ENCODE measurements at regions not wholly inside any gene's neighbourhood (a gene's known extent, or its start where the extent isn't known, plus 50 kb on each side); places are given as distances from the start of the nearest gene placed in this dataset.

DNA sequence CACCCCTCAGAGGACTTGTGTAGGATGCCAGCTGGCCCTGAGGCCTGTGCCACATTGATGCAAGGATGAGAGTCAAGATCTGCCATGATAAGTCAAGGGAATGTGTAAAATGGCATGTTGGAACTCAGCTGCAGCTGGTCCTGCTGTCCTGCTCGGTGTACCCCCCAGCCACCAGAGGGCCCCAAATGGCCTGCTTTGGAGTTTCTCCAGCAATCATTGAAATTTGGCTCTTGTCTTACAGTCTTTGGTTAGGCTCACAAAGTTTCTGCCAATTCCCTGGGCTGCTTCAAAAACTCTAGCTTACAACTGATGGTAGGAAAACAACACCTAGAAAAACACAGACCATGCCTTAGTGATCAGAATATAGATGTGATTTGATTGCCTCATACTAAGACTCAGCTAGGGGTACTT lies 76.8 kb downstream of the HSD17B6 start (continued):
- TF ChIP-seq, protein P1, sequence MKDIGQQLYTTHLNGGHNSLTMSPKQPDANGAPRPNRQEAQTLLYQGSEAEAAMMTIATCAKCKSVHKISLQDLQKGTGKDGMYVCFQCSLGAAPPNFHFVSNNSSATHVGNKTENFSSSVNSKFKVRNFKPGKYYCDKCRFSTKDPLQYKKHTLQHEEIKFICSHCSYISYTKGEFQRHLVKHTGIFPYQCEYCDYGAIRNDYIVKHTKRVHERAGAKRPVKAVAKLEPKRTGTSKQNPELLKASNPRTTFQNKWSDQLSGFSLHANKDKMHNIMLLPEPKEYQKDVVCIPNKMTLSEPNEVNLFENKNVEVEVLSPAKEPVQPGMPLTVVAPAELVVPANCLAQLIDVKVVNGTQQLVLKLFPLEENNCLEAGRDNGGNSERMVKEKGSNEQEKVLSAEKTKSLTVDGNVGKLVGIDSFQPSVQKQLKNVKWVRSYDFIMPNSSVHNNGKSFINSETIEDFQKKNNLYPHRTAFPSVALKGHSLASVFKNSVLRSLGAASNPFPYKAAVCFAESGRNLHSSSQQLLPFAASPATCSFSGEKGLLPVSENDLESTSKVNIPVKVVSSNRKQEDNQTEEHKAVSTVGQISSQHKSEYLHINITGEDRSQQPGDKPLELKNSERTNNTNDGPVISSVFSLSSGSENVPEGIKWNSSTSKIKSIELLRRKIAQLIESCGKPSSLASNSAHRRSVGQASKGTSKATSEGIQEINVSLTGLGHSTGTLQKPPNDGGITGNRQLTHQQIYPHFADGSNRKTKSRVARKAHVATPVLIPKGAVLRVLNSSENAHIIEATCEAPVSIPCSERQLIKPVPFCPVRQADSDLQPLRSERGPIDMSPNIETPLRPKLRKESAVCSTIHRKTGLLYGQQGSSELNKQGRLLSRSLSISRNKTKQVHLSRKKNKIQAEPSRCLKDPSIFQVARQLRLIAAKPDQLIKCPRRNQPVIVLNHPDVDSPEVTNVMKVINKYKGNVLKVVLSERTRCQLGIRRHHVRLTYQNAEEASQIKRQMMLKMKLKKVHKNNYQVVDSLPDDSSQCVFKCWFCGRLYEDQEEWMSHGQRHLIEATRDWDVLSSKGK (CRISPR knock-in tag; IDR thresholded peaks at IDR 0.05), result no peak
- TF ChIP-seq, protein P2, sequence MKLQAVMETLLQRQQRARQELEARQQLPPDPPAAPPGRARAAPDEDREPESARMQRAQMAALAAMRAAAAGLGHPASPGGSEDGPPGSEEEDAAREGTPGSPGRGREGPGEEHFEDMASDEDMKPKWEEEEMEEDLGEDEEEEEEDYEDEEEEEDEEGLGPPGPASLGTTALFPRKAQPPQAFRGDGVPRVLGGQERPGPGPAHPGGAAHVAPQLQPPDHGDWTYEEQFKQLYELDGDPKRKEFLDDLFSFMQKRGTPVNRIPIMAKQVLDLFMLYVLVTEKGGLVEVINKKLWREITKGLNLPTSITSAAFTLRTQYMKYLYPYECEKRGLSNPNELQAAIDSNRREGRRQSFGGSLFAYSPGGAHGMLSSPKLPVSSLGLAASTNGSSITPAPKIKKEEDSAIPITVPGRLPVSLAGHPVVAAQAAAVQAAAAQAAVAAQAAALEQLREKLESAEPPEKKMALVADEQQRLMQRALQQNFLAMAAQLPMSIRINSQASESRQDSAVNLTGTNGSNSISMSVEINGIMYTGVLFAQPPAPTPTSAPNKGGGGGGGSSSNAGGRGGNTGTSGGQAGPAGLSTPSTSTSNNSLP (IDR thresholded peaks at IDR 0.05; ENCODE audit: borderline replicate concordance, low read depth, low read length), result peak; percentile 15; the same call in 1 of the 2 replicates
- TF ChIP-seq, protein P3, sequence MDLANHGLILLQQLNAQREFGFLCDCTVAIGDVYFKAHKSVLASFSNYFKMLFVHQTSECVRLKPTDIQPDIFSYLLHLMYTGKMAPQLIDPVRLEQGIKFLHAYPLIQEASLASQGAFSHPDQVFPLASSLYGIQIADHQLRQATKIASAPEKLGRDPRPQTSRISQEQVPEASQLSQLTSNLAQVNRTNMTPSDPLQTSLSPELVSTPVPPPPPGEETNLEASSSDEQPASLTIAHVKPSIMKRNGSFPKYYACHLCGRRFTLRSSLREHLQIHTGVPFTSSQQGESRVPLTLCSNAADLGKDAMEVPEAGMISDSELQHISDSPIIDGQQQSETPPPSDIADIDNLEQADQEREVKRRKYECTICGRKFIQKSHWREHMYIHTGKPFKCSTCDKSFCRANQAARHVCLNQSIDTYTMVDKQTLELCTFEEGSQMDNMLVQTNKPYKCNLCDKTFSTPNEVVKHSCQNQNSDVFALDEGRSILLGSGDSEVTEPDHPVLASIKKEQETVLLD (IDR thresholded peaks at IDR 0.05), result no peak
- peak; percentile 83 for TF ChIP-seq CC2D1A (IDR thresholded peaks at IDR 0.05)
- TF ChIP-seq BMI1 (IDR thresholded peaks at IDR 0.05; ENCODE audit: low read length), result no peak
- no peak for TF ChIP-seq DPF2 (IDR thresholded peaks at IDR 0.05)
- 0 out of 2 replicates have a peak, but pooled peaks have one; percentile 27 for TF ChIP-seq KLF16 (IDR thresholded peaks at IDR 0.05)
